ENCODE measurements at regions not wholly inside any gene's neighbourhood (a gene's known extent, or its start where the extent isn't known, plus 50 kb on each side); places are given as distances from the start of the nearest gene placed in this dataset.

DNA sequence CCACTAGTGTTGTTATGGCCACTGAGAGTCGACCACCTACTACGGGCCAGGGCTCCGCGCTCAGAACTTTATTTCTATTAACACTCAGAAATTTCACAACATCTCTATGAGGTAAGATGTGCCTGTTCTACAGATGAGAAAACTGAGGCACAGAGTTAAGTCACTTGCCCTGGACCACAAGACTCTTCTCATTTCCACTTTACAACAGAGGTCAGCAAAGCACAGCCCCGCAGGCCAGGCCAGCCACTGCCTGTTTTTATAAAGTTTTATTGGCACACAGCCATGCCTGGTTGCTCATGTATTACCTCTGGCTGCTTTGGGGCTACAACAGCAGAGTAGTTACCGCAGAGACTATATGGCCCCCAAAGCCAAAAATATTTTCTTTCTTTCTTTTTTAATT is 503.6 kb downstream of the SHQ1 start:
- TF ChIP-seq, protein P1, sequence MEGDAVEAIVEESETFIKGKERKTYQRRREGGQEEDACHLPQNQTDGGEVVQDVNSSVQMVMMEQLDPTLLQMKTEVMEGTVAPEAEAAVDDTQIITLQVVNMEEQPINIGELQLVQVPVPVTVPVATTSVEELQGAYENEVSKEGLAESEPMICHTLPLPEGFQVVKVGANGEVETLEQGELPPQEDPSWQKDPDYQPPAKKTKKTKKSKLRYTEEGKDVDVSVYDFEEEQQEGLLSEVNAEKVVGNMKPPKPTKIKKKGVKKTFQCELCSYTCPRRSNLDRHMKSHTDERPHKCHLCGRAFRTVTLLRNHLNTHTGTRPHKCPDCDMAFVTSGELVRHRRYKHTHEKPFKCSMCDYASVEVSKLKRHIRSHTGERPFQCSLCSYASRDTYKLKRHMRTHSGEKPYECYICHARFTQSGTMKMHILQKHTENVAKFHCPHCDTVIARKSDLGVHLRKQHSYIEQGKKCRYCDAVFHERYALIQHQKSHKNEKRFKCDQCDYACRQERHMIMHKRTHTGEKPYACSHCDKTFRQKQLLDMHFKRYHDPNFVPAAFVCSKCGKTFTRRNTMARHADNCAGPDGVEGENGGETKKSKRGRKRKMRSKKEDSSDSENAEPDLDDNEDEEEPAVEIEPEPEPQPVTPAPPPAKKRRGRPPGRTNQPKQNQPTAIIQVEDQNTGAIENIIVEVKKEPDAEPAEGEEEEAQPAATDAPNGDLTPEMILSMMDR (IDR thresholded peaks at IDR 0.05; ENCODE audit: control insufficient read depth, insufficient read depth, low read depth, low read length, missing control alignments), result no peak
- DNase-seq (ENCODE audit: low read depth), result no peak

DNA sequence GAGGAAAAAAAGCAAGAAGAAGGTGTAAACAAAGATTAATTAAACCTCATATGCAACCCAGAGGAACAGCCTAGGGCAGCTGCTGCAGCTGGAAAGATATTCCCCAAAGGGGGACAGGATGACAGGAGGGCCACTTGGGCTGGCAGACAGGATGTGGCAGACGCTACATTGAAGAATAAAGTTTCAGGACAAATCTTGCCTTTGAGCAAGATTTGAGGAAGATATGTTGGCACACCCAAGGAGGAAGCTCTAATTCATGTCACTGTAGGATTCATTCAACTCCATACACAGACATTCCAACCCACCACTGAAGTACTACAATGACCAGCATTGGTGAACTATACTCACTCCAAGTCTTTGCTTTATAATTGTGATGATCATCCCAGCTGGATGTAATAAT is 504.0 kb downstream of the SHQ1 start:
- DNase-seq (ENCODE audit: low read depth), result no peak
- TF ChIP-seq, protein P1 (IDR thresholded peaks at IDR 0.05; ENCODE audit: control insufficient read depth, insufficient read depth, low read depth, low read length, missing control alignments), result no peak
- H3K4me3 ChIP-seq (ENCODE audit: control insufficient read depth, low read depth, low read length), result no peak overlapping the region

More for the DNA sequence above, 503.6 kb downstream of the SHQ1 start:
- H3K4me3 ChIP-seq (ENCODE audit: control insufficient read depth, low read depth, low read length), result no peak overlapping the region

DNA sequence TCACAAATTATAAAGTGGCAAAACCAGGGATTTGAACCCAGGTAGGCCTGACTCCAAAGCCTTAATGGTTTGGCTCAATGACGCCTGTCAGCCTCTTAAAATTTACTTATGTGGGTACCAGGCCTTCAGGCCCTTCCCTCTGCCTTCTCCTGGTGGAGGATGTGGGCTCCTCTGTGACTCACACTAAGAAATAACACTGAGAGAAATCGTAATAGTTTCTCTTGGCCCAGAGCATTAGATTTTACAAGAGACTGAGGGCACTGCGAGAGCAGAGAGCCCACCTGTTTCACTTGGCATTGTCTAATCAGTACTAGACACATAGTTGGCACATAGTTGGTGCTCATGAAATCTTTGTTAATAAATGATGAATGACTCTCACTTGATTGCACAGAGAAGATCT is 505.2 kb downstream of the SHQ1 start:
- H3K4me3 ChIP-seq (ENCODE audit: control insufficient read depth, low read depth, low read length), result no peak overlapping the region
- DNase-seq (ENCODE audit: low read depth), result peak; percentile 11
- TF ChIP-seq, protein P1 (IDR thresholded peaks at IDR 0.05; ENCODE audit: control insufficient read depth, insufficient read depth, low read depth, low read length, missing control alignments), result no peak

DNA sequence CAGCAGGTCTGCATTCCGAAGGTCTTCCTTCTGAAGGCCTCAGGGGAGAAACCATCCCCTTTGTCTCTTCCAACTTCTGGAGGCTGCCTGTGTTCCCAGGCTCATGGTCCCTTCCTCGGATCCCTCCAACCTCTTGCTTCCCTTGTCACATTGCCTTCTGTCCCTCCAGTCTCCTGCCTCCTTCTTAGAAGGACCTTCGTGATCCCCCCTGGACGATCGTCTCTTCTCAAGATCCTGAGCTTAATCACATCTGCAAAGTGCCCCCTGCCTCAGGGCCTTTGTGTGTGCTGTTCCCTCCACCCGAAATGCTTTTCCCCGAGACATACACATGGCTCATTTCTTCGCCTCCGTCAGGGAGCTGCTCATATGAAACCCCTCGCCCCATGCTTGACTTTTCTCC is 505.8 kb downstream of the SHQ1 start:
- no peak for DNase-seq (ENCODE audit: low read depth)
- TF ChIP-seq, protein P1 (IDR thresholded peaks at IDR 0.05; ENCODE audit: control insufficient read depth, insufficient read depth, low read depth, low read length, missing control alignments), result no peak
- no peak overlapping the region for H3K4me3 ChIP-seq (ENCODE audit: control insufficient read depth, low read depth, low read length)

DNA sequence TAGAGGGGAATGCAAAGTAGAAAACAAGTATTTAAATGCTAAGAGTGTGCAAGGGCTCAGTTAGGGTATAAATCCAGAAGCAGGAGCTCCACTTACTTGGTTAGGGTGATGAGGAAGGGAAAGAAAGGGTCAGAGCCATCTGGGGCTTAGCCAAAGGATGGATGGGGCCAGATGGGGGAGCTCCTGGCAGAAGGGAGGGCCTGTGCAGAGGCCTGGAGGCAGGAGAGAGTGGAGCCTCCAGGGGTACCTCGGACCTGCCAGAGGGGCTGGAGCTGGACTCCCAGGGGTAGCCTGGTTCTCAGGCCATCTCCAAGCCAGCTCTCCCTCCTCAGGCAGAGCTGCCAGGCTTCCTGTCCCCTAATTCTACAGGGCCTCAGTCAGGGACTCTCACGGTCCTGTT is 506.3 kb downstream of the SHQ1 start:
- no peak for DNase-seq (ENCODE audit: low read depth)
- TF ChIP-seq, protein P1 (IDR thresholded peaks at IDR 0.05; ENCODE audit: control insufficient read depth, insufficient read depth, low read depth, low read length, missing control alignments), result no peak

DNA sequence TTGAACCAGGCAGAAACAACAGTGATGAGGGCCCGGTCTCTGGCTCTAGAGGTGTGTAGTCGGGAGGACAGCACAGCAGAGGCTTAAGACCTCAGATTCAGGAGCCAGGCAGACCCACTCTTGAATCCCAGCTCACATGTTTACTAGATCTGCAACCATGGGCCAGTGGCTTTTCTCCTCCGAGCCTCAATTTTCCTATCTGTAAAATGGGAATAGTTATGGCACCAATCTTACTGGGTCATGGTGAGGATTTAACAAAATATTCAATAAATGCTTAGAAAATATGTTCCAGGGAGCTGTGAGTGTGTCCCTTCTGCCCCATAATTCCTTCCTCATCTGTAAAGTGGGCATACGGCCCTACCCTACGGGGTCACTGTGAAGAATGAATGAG is 506.9 kb downstream of the SHQ1 start:
- no peak for DNase-seq (ENCODE audit: low read depth)
- no peak overlapping the region for H3K4me3 ChIP-seq (ENCODE audit: control insufficient read depth, low read depth, low read length)
- TF ChIP-seq, protein P1 (IDR thresholded peaks at IDR 0.05; ENCODE audit: control insufficient read depth, insufficient read depth, low read depth, low read length, missing control alignments), result no peak

More for the DNA sequence above, 506.3 kb downstream of the SHQ1 start:
- H3K4me3 ChIP-seq (ENCODE audit: control insufficient read depth, low read depth, low read length), result no peak overlapping the region

All from AG09309 (cell line).